Ureter (tissue), 1 donor: ENCODE measurements at regions not wholly inside any gene's neighbourhood (a gene's known extent, or its start where the extent isn't known, plus 50 kb on each side); places are given as distances from the start of the nearest gene placed in this dataset.
"Not testable (repeated sequence)": the region's sequence is repeated elsewhere in the genome, so short reads cannot be mapped to it uniquely, and the experiment has no call there.

ENCODE experiments used
- DNase-seq: peaks from one replicate; pipeline ENCODE4 v3.0.0-alpha.2; 2020; ENCODE audit warnings: low spot score
- donor health status: DM: yes; HTN: yes; CAD: no.

DNA sequence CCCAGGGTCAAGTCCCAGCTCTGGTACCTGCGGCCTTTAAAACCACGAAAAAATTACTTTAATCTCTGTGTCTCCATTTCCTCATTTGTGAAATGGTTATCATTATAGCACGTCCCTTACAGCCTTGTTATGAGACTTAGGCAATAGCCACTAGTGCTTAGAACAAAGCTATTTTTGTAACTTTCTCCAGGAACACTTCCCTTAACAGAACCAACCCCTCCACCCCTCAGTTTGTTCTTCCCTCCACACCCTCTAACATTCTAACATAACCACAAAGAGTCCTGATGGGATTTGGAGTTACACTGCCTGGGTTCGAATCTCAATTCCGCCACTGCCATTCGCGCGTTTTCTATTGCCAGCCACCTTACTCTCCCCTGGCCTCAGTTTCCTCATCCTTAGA is 2777.4 kb upstream of the TPTE start:
- DNase-seq = not testable (repeated sequence)

DNA sequence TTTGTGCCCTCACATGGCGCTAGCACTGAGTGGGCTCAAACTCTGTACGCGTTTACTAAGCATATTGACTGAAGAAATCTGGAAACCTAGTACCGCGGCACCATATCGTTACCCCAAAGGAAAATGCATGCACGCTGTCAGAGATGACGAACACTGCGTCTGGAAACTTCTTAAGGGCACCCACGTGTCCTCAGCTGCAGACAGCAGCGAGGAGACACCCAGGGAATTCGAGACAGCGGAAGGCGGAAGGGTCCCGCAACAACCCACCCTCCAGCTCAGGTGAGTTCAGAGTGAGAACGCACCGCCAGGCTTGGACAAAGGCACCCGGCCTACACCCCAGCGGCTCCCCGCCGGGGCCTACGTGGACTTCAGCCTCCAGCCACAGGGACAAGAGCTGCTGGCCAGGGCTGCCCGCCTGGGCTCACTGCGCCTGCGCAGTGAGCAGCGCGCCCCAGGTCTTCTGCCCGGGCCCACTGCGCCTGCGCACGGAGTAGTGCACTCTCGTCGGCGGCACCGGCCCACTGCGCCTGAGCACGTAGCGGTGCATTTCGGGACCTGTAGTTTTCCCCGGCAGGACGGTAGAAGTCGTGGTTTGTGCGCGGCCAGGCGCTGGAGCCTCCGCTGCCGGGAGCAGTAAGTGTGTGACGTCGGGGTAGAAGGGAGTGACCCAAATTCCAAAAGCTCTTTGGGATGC is 2776.8 kb upstream of the TPTE start:
- not testable (repeated sequence) for DNase-seq

DNA sequence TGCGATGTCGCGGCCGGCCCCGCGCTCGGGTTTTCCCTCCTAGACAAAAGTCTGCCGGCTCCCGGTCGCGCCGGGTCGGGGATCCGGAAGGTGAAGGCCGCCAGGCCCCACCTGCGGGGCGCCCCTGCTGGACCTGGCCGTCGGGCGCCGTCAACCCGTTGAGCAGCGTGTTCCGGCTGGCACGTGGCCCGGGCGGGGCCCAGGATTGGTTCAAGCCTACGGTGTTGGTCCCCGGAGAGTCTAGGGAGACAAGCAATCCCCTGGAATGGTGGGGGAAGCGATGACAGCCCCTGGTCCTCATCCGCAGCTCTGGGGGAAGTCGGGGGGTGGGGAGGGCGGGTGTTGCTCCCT is 2776.3 kb upstream of the TPTE start:
- DNase-seq = not testable (repeated sequence)

DNA sequence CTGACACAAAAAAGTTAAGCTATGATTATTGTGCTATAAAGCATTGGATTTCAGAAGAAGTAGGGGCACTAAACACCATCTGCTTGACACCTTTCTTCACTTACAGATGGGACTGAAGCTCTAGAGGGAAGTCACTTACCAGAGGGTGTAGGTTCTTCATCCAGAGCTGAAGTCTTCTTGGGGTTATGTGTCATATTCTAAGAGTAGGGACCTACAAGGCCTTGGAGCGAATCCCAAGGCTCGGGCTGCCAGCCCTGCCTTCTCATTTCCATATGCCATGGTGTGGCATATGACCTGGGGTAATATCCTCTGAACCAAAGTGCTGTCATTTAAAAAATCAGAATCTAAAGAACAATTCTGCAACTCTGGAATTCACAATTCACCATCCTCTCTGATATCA is 2773.4 kb upstream of the TPTE start:
- DNase-seq = not testable (repeated sequence)

DNA sequence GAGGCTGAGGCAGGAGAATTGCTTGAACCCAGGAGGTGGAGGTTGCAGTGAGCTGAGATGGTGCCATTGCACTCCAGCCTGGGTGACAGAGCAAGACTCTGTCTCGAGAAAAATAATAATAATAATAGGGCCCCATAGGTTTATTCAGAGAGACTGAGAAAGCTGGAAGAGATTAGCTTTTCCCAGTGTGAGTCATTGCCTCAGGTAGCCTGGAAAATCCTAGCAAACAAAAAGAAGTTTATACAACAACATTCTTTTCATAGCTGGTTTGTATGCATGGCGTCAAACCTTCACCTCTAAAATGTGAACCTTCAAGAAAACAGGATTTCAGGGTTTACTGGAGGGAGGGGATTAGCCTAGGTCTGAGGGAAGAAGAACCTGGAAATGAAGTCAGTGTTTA is 2768.8 kb upstream of the TPTE start:
- DNase-seq = not testable (repeated sequence)

DNA sequence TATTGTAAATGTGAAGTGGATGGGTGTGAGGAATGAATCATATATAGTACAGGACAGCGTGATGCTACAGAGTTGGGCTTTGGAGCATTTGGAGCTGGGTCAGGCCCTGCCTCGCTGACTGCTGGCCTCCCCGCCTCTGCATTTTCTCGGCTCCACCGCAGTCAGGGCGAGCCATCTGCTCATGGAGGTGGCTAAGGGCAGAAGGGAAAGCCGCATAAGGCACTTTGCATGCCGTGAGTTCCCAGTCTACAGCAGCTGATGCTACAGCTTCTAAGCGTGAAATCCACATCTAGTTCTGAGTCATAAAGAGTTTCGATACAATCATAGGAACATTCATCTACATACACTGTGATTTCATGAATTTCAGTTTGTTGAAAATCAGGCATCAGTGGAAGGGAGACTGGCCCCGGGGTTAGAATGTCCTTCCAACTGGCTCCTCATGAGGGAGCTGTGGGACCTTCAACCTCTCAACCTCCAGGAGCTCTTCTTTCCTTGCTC is 2768.0 kb upstream of the TPTE start:
- peak; percentile 12 for DNase-seq

DNA sequence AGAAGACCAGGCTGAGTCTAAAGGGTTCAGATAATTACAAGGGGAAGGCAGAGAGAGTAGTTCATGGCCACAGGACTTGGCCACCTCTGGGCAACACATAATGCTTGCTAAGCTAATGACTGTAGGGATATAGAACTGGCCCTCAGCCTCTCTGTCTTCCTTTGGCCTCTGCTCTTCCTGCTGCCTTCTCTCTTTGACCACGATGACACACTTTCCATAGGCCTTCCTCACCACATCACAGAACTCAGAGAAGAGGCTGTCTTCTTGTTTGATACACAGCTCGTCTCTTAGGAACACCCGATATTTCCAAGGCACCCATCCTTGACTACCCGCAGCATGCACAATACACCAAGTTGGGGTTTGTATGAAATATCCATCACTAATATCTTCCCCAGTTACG is 2751.4 kb upstream of the TPTE start:
- DNase-seq = not testable (repeated sequence)

DNA sequence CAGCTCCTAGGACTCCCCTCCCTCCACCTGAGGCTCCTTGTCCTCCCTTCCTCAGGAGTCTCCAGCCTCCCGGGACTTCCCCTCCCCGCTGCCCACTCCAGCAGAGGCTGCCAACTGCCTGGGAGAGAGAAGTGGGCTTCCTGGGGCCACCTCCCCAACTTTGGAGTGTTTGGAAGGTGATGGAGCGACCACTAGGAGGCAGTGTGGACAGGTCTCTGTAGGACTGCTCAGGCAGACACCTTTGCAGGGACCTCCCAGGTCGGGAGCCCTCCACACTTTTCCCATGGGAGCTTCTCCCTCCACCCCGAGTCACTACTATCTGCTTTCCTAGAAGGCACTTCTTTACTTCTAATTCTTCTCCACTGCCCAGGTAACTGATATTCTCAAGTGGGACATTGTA is 2747.2 kb upstream of the TPTE start:
- DNase-seq = not testable (repeated sequence)

DNA sequence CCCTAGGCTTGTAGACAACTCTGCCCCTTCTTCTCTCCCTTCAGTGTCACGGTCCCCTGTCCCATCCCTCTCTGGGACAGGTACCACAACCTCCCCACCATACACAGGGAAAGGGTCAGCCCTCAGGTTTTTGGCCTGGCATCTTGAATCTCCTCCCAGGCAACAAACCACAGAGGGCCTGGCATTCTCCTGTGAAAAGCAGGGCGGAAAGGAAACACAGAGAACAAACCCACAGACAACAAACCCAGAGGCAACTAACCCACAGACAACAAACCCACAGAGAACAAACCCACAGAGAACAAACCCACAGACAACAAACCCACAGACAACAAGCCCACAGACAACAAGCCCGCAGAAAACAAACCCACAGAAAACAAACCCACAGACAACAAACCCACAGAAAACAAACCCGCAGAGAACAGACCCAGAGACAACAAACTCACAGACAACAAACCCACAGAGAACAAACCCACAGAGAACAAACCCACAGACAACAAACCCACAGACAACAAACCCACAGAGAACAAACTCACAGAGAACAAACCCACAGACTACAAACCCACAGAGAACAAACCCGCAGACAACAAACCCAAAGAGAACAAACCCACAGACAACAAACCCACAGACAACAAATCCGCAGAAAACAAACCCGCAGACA is 2745.9 kb upstream of the TPTE start:
- DNase-seq = not testable (repeated sequence)

DNA sequence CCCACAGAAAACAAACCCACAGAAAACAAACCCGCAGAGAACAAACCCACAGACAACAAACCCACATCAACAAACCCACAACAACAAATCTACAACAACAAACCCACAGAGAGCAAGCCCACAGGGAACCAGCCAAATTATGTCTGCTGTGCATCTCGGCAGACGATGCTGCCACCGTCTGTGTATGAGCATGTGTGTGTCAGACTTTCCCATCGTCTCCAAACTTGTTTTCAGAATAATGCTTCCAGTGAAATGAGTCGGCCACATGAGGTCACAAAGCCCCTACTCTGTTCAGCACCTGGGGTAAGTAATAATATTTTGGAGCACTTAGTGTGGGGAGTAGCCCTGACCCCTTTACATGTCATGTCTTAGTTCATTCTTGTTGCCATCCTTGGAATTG is 2745.3 kb upstream of the TPTE start:
- not testable (repeated sequence) for DNase-seq

DNA sequence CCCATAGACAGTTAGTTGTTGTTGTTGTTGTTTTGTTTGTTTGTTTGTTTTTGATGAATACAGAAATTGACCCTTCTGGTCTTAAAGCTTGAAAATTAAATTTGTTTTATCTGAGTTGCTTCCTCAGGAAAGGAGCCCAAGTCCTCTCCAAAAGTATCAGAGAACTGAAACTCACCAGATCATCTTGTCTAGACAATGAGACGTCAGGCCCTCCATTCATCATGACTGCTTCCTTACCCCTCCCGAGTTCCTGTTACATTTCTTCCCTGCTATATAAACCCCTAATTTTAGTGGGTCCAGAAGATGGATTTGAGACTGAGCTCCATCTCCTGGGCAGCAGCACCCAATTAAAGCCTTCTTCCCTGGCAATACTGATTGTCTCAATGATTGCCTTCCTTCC is 2744.8 kb upstream of the TPTE start:
- not testable (repeated sequence) for DNase-seq

DNA sequence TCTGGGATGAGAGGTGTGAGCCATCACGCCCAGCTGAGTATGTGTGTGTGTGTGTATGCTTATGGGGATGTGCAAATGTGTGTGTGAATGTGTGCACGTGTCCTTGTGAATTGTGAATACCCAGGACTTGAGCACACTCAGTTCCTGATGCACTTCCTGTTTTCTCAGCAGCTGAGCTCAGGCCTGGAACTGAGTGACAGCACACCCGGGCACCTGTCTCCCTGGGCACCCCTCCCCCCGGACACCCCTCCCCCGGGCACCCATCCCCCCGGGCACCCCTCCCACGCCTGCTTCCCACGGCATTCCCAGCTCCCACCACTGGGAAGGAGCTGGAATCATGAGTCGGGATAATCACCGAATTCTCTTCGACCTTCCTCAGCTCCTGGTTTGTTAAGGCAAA is 2744.1 kb upstream of the TPTE start:
- DNase-seq = not testable (repeated sequence)

DNA sequence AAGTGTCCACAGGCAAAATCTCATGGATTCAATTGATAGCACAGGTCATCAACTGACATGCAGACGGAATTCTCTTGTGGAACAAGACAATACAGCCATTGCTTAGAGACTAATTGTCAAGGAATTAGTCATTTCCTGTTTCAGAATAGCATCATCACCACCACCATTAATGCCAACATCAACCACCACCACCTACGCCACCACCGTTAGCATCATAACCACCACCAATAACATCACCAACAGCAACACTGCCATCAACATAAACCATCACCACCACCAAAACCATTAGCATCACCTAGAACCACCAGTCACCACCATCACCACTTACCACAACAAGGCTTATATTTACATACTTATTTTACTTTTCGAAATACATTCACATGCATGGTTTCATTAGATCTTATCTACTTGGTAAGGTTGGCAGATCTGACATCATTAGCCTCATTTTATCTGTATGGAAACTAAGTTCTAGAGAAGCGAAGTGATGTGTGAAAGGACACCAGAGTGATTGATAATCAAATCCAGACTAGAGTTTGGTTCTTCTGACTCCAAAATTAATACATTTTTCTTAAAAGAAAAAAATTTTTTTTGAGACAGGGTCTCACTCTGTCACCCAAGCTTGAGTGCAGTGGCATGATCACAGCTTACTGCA is 2733.8 kb upstream of the TPTE start:
- not testable (repeated sequence) for DNase-seq

DNA sequence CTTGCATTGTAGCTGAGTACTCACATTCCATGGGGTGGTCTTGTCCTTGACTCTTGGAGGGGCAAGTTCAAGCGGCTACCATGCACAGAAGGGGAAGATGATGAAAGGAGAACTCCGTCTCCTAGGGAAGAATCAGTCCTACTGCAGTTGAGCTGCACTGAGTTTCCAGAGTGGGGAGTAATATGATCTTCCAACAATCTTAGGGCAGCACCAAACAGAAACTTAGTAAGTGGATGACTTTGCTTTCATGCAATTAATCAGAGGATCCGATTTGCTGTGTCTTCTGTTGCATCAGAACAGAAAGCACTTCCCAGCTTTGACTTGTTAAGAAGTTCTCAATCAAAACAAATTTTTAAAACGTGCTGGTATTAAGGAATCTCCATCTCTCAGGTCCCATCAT is 2727.6 kb upstream of the TPTE start:
- not testable (repeated sequence) for DNase-seq

DNA sequence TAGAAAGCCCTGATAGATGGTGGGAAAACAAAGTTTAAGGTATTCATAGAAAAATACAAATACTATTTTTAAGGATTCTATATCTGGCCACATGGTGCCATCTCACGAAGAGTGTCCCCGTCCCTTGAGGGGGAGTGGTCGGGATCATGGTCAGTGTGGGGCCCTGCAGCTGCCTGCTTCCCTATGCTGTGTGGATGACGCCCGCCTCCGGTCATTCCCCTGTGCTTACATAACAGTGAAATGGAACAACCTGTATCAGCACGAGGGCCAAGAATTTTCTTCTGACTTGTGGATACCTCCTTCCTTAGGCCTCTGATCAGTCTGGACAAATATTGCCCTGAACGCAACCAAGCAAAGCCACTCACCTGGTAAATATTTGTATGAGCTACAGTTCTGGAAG is 2724.1 kb upstream of the TPTE start:
- DNase-seq = not testable (repeated sequence)

DNA sequence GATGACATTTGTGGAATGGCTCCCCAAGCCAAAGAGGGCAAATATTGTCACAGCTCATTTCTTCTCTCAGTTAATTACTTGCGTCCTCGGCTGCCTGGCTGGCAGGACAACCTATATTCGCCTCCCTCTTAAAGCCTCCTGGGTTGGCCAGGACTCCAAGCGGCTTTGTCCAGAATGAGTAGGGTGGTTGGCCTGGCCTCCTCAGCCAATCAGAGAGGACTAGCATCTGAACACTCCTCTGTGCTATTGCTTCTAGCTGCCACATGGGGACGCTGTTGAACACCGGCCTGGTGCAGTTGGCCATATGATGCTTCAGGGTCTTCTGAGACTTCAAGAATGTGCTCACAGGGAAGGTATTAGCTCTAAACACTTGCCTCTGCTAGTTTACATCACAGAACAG is 2722.9 kb upstream of the TPTE start:
- DNase-seq = not testable (repeated sequence)

DNA sequence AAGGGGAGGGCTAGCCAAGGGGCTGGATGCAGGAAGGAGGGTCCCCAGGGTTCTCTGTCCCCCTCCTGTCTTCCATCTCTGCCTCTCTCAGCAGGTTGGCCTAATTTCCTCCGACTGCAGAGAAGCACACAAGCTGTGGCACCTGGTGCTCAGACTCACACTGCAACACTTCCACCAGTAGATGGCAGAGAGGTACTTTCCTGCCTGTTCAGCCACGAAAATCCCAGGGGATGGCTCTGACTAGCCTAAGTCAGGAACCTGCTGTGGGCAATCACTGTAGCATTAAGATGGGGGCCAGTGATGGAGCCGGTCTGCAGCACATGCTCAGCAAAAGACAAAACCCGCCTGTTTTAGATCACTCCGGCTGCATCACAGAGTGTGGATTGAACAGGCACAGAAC is 2721.7 kb upstream of the TPTE start:
- not testable (repeated sequence) for DNase-seq

DNA sequence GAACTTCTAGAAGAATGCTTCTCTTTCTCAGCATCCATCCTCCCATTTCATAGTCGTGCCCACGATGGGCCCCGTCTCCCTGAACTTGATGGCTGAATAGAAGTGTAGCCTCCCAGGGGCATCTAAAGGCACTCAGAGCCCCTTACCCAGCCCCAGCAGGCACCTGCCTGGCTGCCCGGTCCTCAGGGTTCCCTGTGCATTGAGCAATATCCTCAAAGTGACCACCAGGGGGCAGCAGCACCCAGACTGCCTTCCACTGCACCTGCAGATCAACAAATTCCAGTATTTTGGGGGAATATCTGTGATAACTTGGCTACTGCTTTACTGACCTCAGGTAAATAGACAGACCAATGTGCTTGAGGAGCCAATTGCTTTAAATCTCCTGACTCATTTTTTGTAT is 2707.9 kb upstream of the TPTE start:
- DNase-seq = not testable (repeated sequence)

DNA sequence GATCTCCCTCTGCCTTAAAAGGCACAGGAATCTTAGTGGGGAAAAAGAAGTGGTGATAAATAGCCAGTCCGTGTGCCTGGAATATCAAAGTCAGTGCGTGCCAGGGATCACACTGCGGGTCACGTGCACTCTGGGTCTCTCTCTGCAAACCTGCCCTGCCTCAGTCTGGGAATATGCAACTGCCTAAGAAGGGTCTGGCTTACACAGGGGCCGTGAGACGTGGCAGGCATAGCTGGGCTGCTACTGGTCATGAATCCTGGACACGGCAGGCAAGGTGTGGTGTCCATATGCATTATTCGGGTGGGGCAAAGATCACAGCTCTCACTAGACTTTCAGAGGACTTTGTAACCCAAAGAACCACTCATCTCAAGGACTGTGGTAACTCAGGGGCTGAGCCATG is 2704.4 kb upstream of the TPTE start:
- DNase-seq = not testable (repeated sequence)

DNA sequence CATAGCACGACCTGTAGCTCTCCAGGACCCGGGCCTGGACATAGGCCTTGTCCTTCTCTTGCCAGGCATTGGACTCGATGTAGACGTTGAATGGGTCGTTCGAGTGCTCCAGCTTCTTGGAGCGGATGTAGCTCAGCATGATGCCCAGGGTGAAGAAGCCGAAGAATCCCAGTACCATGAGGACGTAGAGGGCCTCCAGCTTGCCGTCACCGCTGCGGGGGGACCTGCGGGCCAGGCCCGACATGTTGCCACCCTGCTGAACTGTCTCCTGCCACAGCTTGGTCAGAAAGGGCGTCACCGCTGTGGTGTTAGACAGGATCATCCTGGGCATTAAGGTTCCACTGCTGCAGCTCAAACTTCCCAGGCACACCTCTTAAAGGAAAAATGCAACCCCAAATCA is 2702.1 kb upstream of the TPTE start:
- not testable (repeated sequence) for DNase-seq

DNA sequence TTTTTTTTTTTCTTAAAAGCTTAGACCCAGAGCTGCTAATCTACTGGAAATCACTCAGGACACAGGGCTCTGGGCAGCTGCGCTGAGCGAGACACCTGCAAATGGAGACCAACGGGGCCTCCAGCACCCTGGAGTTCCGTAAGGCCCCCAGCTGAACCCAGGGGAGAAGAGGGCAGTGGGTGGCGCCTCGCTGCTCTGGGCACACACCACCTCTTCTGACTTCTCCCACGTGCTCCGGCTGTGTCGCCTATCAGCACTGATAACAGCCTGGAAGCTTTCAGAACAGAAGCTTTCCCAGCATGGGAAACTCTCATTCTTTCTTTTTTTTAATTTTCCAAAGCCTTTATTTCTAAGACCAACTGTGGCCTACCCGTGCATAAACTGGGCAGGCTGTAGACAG is 2695.8 kb upstream of the TPTE start:
- not testable (repeated sequence) for DNase-seq

DNA sequence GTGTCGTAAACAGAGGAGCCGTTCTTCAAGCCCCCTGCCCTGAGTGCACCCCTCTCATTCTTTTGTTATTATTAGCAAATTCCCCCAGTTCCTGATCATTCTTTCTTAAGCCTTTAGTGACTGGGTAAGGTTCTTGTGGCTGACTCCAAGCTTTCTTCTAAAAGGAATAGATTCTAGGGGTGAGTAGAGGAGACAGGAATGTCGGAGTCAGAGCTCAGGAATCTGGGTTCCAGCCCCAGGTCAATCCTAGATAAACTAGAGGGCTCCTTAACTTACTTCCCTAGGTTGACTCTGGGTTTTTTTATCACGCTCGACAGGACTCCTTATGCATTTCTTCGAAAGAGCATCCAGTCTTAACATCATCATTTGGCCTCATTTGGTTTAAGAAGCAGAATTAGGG is 2695.2 kb upstream of the TPTE start:
- DNase-seq = not testable (repeated sequence)

DNA sequence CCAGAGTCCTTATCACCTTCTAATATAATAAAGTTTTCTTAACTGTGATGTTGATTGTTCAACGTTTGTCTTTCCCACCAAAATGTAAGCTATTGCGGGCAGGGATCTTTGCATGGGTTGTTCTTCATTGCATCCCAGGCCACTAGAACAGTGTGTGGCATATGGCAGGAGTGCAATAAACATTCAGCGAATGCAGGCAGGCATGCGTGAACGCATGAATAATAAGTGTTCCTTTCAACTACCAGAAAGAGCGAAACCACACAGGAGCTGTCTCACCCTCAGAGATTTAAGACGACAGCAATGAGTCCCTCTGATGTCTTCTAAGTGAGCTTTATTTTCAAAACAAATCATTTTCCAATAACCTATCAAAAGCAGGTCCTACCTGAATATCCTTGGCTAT is 2693.1 kb upstream of the TPTE start:
- DNase-seq = not testable (repeated sequence)
